ENCODE measurements at regions not wholly inside any gene's neighbourhood (a gene's known extent, or its start where the extent isn't known, plus 50 kb on each side); places are given as distances from the start of the nearest gene placed in this dataset.

GRCh38 chr19:30297969-30298368 is 74.2 kb upstream of the ZNF536 start:
- TF ChIP-seq ZNF274 (IDR thresholded peaks at IDR 0.05; ENCODE audit: low read depth, low read length), result no peak
- no peak overlapping the region for H3K4me3 ChIP-seq (ENCODE audit: low read length)

- no peak overlapping the region for H3K4me3 ChIP-seq (ENCODE audit: low read length)
- no peak for TF ChIP-seq ZNF274 (IDR thresholded peaks at IDR 0.05; ENCODE audit: low read depth, low read length)
Observed at GRCh38 chr19:30303131-30303654, 69.0 kb upstream of the ZNF536 start.

GRCh38 chr19:30304540-30304939 is 67.6 kb upstream of the ZNF536 start:
- TF ChIP-seq ZNF274 (IDR thresholded peaks at IDR 0.05; ENCODE audit: low read depth, low read length), result no peak

GRCh38 chr19:30305346-30306060 is 66.7 kb upstream of the ZNF536 start:
- no peak overlapping the region for H3K4me3 ChIP-seq (ENCODE audit: low read length)
- no peak for TF ChIP-seq ZNF274 (IDR thresholded peaks at IDR 0.05; ENCODE audit: low read depth, low read length)

More at GRCh38 chr19:30304540-30304939, 67.6 kb upstream of the ZNF536 start:
- H3K4me3 ChIP-seq (ENCODE audit: low read length), result no peak overlapping the region

GRCh38 chr19:30307191-30307974 is 64.8 kb upstream of the ZNF536 start:
- TF ChIP-seq ZNF274 (IDR thresholded peaks at IDR 0.05; ENCODE audit: low read depth, low read length), result no peak
- no peak overlapping the region for H3K4me3 ChIP-seq (ENCODE audit: low read length)

GRCh38 chr19:30309176-30309575 is 63.0 kb upstream of the ZNF536 start:
- H3K4me3 ChIP-seq (ENCODE audit: low read length), result no peak overlapping the region
- TF ChIP-seq ZNF274 (IDR thresholded peaks at IDR 0.05; ENCODE audit: low read depth, low read length), result no peak

GRCh38 chr19:30309905-30310601 is 62.1 kb upstream of the ZNF536 start:
- TF ChIP-seq ZNF274 (IDR thresholded peaks at IDR 0.05; ENCODE audit: low read depth, low read length), result no peak
- no peak overlapping the region for H3K4me3 ChIP-seq (ENCODE audit: low read length)

GRCh38 chr19:30310602-30311263 is 61.5 kb upstream of the ZNF536 start:
- no peak overlapping the region for H3K4me3 ChIP-seq (ENCODE audit: low read length)
- no peak for TF ChIP-seq ZNF274 (IDR thresholded peaks at IDR 0.05; ENCODE audit: low read depth, low read length)

- H3K4me3 ChIP-seq (ENCODE audit: low read length), result no peak overlapping the region
- no peak for TF ChIP-seq ZNF274 (IDR thresholded peaks at IDR 0.05; ENCODE audit: low read depth, low read length)
Observed at GRCh38 chr19:30311911-30312310, 60.3 kb upstream of the ZNF536 start.

GRCh38 chr19:30312582-30313352 is 59.4 kb upstream of the ZNF536 start:
- no peak for TF ChIP-seq ZNF274 (IDR thresholded peaks at IDR 0.05; ENCODE audit: low read depth, low read length)
- no peak overlapping the region for H3K4me3 ChIP-seq (ENCODE audit: low read length)

- H3K4me3 ChIP-seq (ENCODE audit: low read length), result no peak overlapping the region
- TF ChIP-seq ZNF274 (IDR thresholded peaks at IDR 0.05; ENCODE audit: low read depth, low read length), result no peak
Observed at GRCh38 chr19:30313353-30313750, 58.8 kb upstream of the ZNF536 start.

- H3K4me3 ChIP-seq (ENCODE audit: low read length), result no peak overlapping the region
- no peak for TF ChIP-seq ZNF274 (IDR thresholded peaks at IDR 0.05; ENCODE audit: low read depth, low read length)
Observed at GRCh38 chr19:30314056-30314804, 58.0 kb upstream of the ZNF536 start.

- no peak for TF ChIP-seq ZNF274 (IDR thresholded peaks at IDR 0.05; ENCODE audit: low read depth, low read length)
- no peak overlapping the region for H3K4me3 ChIP-seq (ENCODE audit: low read length)
Observed at GRCh38 chr19:30314805-30315155, 57.4 kb upstream of the ZNF536 start.
